PC-3 (cell line): ENCODE measurements at regions not wholly inside any gene's neighbourhood (a gene's known extent, or its start where the extent isn't known, plus 50 kb on each side); places are given as distances from the start of the nearest gene placed in this dataset.

Experiments used
- EZH2 ChIP-seq: fragments of 300-600 bp; sonication (generic); IDR thresholded peaks from one replicate; pipeline ENCODE4 v1.6.1; 2017; ENCODE audit warnings: antibody characterized with exemption, mild to moderate bottlenecking, low read length; ENCODE audit not compliant: unreplicated experiment
- EZH2phosphoT487 ChIP-seq: fragments of 300-600 bp; sonication (generic); IDR thresholded peaks from 2 replicates; pipeline ENCODE4 v1.6.1; 2018; ENCODE audit warnings: mild to moderate bottlenecking, antibody characterized with exemption, low read length, borderline replicate concordance
- TF ChIP-seq, protein P1 (sequence below): fragments of 300-600 bp; sonication (generic); conservative IDR thresholded peaks from 2 replicates; pipeline ENCODE4 v1.5.1; 2017; ENCODE audit warnings: antibody characterized with exemption, low read depth, mild to moderate bottlenecking, low read length

- TF ChIP-seq, protein P1, sequence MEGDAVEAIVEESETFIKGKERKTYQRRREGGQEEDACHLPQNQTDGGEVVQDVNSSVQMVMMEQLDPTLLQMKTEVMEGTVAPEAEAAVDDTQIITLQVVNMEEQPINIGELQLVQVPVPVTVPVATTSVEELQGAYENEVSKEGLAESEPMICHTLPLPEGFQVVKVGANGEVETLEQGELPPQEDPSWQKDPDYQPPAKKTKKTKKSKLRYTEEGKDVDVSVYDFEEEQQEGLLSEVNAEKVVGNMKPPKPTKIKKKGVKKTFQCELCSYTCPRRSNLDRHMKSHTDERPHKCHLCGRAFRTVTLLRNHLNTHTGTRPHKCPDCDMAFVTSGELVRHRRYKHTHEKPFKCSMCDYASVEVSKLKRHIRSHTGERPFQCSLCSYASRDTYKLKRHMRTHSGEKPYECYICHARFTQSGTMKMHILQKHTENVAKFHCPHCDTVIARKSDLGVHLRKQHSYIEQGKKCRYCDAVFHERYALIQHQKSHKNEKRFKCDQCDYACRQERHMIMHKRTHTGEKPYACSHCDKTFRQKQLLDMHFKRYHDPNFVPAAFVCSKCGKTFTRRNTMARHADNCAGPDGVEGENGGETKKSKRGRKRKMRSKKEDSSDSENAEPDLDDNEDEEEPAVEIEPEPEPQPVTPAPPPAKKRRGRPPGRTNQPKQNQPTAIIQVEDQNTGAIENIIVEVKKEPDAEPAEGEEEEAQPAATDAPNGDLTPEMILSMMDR: no peak
- TF ChIP-seq EZH2 (no peak), EZH2phosphoT487 (no peak)
These were observed 166.0 kb upstream of the DSEL start for GRCh38 chr18:67682516-67682915.
